Neural progenitor cell (in vitro differentiated cells): ENCODE measurements at regions not wholly inside any gene's neighbourhood (a gene's known extent, or its start where the extent isn't known, plus 50 kb on each side); places are given as distances from the start of the nearest gene placed in this dataset.

Experiments
- DNase-seq: peaks from one replicate; pipeline ENCODE4 v3.0.0-alpha.2; 2016; ENCODE audit warnings: low spot score
- H2AFZ ChIP-seq: fragments of 200-600 bp; sonication (generic); replicated peaks from 2 replicates; pipeline ENCODE4 v1.6.1; 2016; ENCODE audit warnings: antibody characterized with exemption
- H3F3A ChIP-seq: fragments of 200-600 bp; sonication (generic); 2 replicates; pipeline ENCODE4 v1.6.1; 2016; ENCODE audit warnings: antibody characterized with exemption, low read depth
- H3K27ac ChIP-seq: fragments of 200-600 bp; sonication (generic); 2 replicates; pipeline ENCODE4 v1.5.1; 2016; ENCODE audit warnings: mild to moderate bottlenecking
- H3K27me3 ChIP-seq: fragments of 200-600 bp; sonication (generic); 2 replicates; pipeline ENCODE4 v1.6.1; 2016; ENCODE audit warnings: mild to moderate bottlenecking, moderate library complexity
- H3K36me3 ChIP-seq: fragments of 200-600 bp; sonication (generic); 2 replicates; pipeline ENCODE4 v1.5.1; 2016
- H3K4me1 ChIP-seq: fragments of 200-600 bp; sonication (generic); 2 replicates; pipeline ENCODE4 v1.6.1; 2016; ENCODE audit warnings: mixed run types
- H3K4me2 ChIP-seq: fragments of 200-600 bp; sonication (generic); 2 replicates; pipeline ENCODE4 v1.6.1; 2016
- H3K4me3 ChIP-seq: fragments of 200-600 bp; sonication (generic); 2 replicates; pipeline ENCODE4 v1.5.1; 2016
- H3K79me2 ChIP-seq: fragments of 200-600 bp; sonication (generic); 2 replicates; pipeline ENCODE4 v1.6.1; 2016; ENCODE audit warnings: low read depth
- H3K9ac ChIP-seq: fragments of 200-600 bp; sonication (generic); 2 replicates; pipeline ENCODE4 v1.6.1; 2016
- H3K9me3 ChIP-seq: fragments of 200-600 bp; sonication (generic); 2 replicates; pipeline ENCODE4 v1.5.1; 2016; ENCODE audit warnings: low read depth
- H4K20me1 ChIP-seq: fragments of 200-600 bp; sonication (generic); 2 replicates; pipeline ENCODE4 v1.6.1; 2016; ENCODE audit warnings: low read depth
- H3K27ac Mint-ChIP-seq: 3 replicates; pipeline ENCODE4 v1.8.0; 2021; ENCODE audit warnings: mixed read lengths
- H3K27me3 Mint-ChIP-seq: 2 replicates; pipeline ENCODE4 v1.8.0; 2022; ENCODE audit warnings: low read depth, mild to moderate bottlenecking, inconsistent platforms, moderate library complexity, mixed read lengths; ENCODE audit not compliant: insufficient read depth
- H3K36me3 Mint-ChIP-seq: 3 replicates; pipeline ENCODE4 v1.8.0; 2021; ENCODE audit warnings: mixed read lengths
- H3K4me1 Mint-ChIP-seq: 3 replicates; pipeline ENCODE4 v1.8.0; 2021; ENCODE audit warnings: mixed read lengths
- H3K4me3 Mint-ChIP-seq: 3 replicates; pipeline ENCODE4 v1.8.0; 2021; ENCODE audit warnings: mild to moderate bottlenecking, moderate library complexity, mixed read lengths
- H3K9me3 Mint-ChIP-seq: 3 replicates; pipeline ENCODE4 v1.8.0; 2020; ENCODE audit warnings: mixed read lengths
- CTCF ChIP-seq: fragments of 200-600 bp; sonication (generic); IDR thresholded peaks from 2 replicates; pipeline ENCODE4 v1.5.1; 2017; ENCODE audit warnings: antibody characterized with exemption, mild to moderate bottlenecking
- EZH2 ChIP-seq: fragments of 200-600 bp; sonication (generic); IDR thresholded peaks from 2 replicates; pipeline ENCODE4 v1.6.1; 2017; ENCODE audit warnings: antibody characterized with exemption, mild to moderate bottlenecking, moderate library complexity
- EZH2phosphoT487 ChIP-seq: fragments of 200-600 bp; sonication (generic); IDR thresholded peaks from 2 replicates; pipeline ENCODE4 v1.6.1; 2017; ENCODE audit warnings: antibody characterized with exemption

GRCh38 chr2:15726321-15727057, 134.8 kb downstream of the DDX1 start:
- Mint-ChIP-seq H3K9me3 (peaks cover 5% of the 10 kb centered on the region), H3K27ac (peak overlapping the region; percentile 76), H3K36me3 (no peaks in the 10 kb centered on the region), H3K27me3 (peaks cover 10% of the 10 kb centered on the region), H3K4me3 (no peak overlapping the region), H3K4me1 (peaks cover 34% of the 10 kb centered on the region)
- Histone ChIP-seq H3K79me2 (no peaks in the 10 kb centered on the region), H3K9ac (no peak overlapping the region), H3K4me2 (no peak overlapping the region), H2AFZ (no peak overlapping the region), H3K4me3 (no peak overlapping the region), H3K4me1 (peaks cover 8% of the 10 kb centered on the region), H3K9me3 (no peaks in the 10 kb centered on the region), H3K27me3 (no peaks in the 10 kb centered on the region), H4K20me1 (no peaks in the 10 kb centered on the region), H3K36me3 (no peaks in the 10 kb centered on the region), H3F3A (no peaks in the 10 kb centered on the region), H3K27ac (no peak overlapping the region)
- no peak for TF ChIP-seq EZH2phosphoT487
- no peak for TF ChIP-seq EZH2
- TF ChIP-seq CTCF: no peak
- no peak for DNase-seq

GRCh38 chr2:15727396-15728244, 136.0 kb downstream of the DDX1 start:
- DNase-seq: no peak
- no peak overlapping the region for H3K27ac ChIP-seq
- Mint-ChIP-seq H3K27ac (peak overlapping the region; percentile 82), H3K4me3 (no peak overlapping the region), H3K27me3 (peaks cover 13% of the 10 kb centered on the region), H3K36me3 (no peaks in the 10 kb centered on the region), H3K4me1 (peaks cover 39% of the 10 kb centered on the region), H3K9me3 (peaks cover 5% of the 10 kb centered on the region)
- no peak overlapping the region for H3K4me3 ChIP-seq
- H2AFZ ChIP-seq: no peak overlapping the region
- H3K9ac ChIP-seq: no peak overlapping the region
- TF ChIP-seq CTCF (no peak), EZH2phosphoT487 (no peak), EZH2 (no peak)
- no peaks in the 10 kb centered on the region for H3K36me3 ChIP-seq
- H4K20me1 ChIP-seq: no peaks in the 10 kb centered on the region
- H3K4me1 ChIP-seq: peaks cover 8% of the 10 kb centered on the region
- H3F3A ChIP-seq: no peaks in the 10 kb centered on the region
- H3K27me3 ChIP-seq: no peaks in the 10 kb centered on the region
- no peaks in the 10 kb centered on the region for H3K9me3 ChIP-seq
- H3K4me2 ChIP-seq: peak overlapping the region; percentile 4
- H3K79me2 ChIP-seq: no peaks in the 10 kb centered on the region

- H4K20me1 ChIP-seq: no peaks in the 10 kb centered on the region
- no peaks in the 10 kb centered on the region for H3K9me3 ChIP-seq
- H3K36me3 Mint-ChIP-seq: no peaks in the 10 kb centered on the region
- no peak overlapping the region for H3K27ac ChIP-seq
- peak overlapping the region; percentile 4 for H3K4me2 ChIP-seq
- H3K27me3 ChIP-seq: no peaks in the 10 kb centered on the region
- H3K4me3 ChIP-seq: no peak overlapping the region
- H3K4me1 Mint-ChIP-seq: peaks cover 42% of the 10 kb centered on the region
- peaks cover 5% of the 10 kb centered on the region for H3K9me3 Mint-ChIP-seq
- no peaks in the 10 kb centered on the region for H3K79me2 ChIP-seq
- no peak for TF ChIP-seq CTCF
- no peak for TF ChIP-seq EZH2
- TF ChIP-seq EZH2phosphoT487: no peak
- H3K27ac Mint-ChIP-seq: no peak overlapping the region
- peaks cover 13% of the 10 kb centered on the region for H3K27me3 Mint-ChIP-seq
- no peak overlapping the region for H2AFZ ChIP-seq
- no peaks in the 10 kb centered on the region for H3F3A ChIP-seq
- no peak overlapping the region for H3K9ac ChIP-seq
- no peak overlapping the region for H3K4me3 Mint-ChIP-seq
- peak; percentile 32 for DNase-seq
- peaks cover 8% of the 10 kb centered on the region for H3K4me1 ChIP-seq
- H3K36me3 ChIP-seq: no peaks in the 10 kb centered on the region
Observed at GRCh38 chr2:15728245-15728938, 136.7 kb downstream of the DDX1 start.
